DOHH2 (cell line): ENCODE measurements at regions not wholly inside any gene's neighbourhood (a gene's known extent, or its start where the extent isn't known, plus 50 kb on each side); places are given as distances from the start of the nearest gene placed in this dataset.

Experiments
- CTCF ChIP-seq: fragments of 200-600 bp; sonication (generic); IDR thresholded peaks from one replicate; pipeline ENCODE4 v1.5.1; 2014; ENCODE audit warnings: antibody characterized with exemption, mild to moderate bottlenecking, low read depth, low read length; ENCODE audit not compliant: poor library complexity, severe bottlenecking
- EZH2phosphoT487 ChIP-seq: fragments of 200-600 bp; sonication (generic); IDR thresholded peaks from 2 replicates; pipeline ENCODE4 v1.6.1; 2017; ENCODE audit warnings: borderline replicate concordance, mild to moderate bottlenecking, antibody characterized with exemption, low read length, moderate library complexity, mixed read lengths

GRCh38 chr14:65256714-65257113 is 154.4 kb upstream of the MAX start:
- TF ChIP-seq CTCF (no peak), EZH2phosphoT487 (no peak)
